Natural killer cell treated with Interleukin-12 subunit alpha and Interleukin-12 subunit beta and Interleukin-15 and Interleukin-18, amount 100 ng/mL, for 72 hours (primary cell): ENCODE measurements at regions not wholly inside any gene's neighbourhood (a gene's known extent, or its start where the extent isn't known, plus 50 kb on each side); places are given as distances from the start of the nearest gene placed in this dataset.
"Not testable (repeated sequence)": the region's sequence is repeated elsewhere in the genome, so short reads cannot be mapped to it uniquely, and the experiment has no call there.

Experiments
- ATAC-seq, 2 donors: fragments of 150-1000 bp; cut with Tn5 transposase in 1 of 2; sonication (Bioruptor Pico), chemical (Tn5 transposase) in 1 of 2; 2 replicates each; pipeline ENCODE4 v1.10.0; 2021
- DNase-seq: peaks from one replicate; pipeline ENCODE4 v3.0.0; 2022; ENCODE audit warnings: low spot score
- H3K27ac Mint-ChIP-seq, 2 donors: 1 replicate in 1 of 2; 2 replicates in 1 of 2; pipeline ENCODE4 v1.8.0; 2022; ENCODE audit warnings: mixed read lengths in 2 of 2, mild to moderate bottlenecking in 1 of 2, moderate library complexity in 1 of 2
- H3K27me3 Mint-ChIP-seq, 2 donors: 1 replicate in 1 of 2; 2 replicates in 1 of 2; pipeline ENCODE4 v1.8.0; 2022; ENCODE audit warnings: mixed read lengths in 2 of 2
- H3K36me3 Mint-ChIP-seq: one replicate; pipeline ENCODE4 v1.8.0; 2022; ENCODE audit warnings: mixed read lengths
- H3K4me1 Mint-ChIP-seq, 2 donors: 1 replicate in 1 of 2; 2 replicates in 1 of 2; pipeline ENCODE4 v1.8.0; 2022; ENCODE audit warnings: low read depth in 2 of 2, mixed read lengths in 2 of 2, mild to moderate bottlenecking in 1 of 2
- H3K4me3 Mint-ChIP-seq: one replicate; pipeline ENCODE4 v1.8.0; 2022; ENCODE audit warnings: mixed read lengths
- H3K9me3 Mint-ChIP-seq: 2 replicates; pipeline ENCODE4 v1.8.0; 2022; ENCODE audit warnings: mixed read lengths

DNA sequence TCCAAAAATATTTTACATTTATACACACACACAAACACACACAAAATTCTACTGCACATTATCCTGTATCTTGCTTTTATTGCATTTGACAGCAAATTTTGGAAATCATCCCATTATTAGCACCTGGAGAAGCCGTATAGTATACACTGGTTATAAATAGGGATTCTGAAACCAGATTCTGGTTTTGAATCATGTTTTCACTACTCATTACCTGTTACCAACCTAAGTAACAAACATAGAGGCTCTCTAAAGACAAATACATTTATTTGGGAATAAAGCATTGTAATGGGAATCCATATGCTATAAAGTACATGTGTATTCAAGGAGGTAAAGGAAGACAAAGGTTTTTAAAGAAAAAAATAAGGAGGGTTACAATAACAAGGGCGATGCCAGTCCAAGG, 106.8 kb downstream of the OR2B2 start:
- no peak for DNase-seq
- Mint-ChIP-seq H3K36me3 (no peaks in the 10 kb centered on the region), H3K27me3 (peaks cover 0 to 3% of the 10 kb centered on the region in 2 donors), H3K27ac (no peak overlapping the region), H3K4me3 (peak overlapping the region; percentile 19), H3K4me1 (peaks cover 23 to 42% of the 10 kb centered on the region in 2 donors), H3K9me3 (no peaks in the 10 kb centered on the region)
- ATAC-seq, result no peak

DNA sequence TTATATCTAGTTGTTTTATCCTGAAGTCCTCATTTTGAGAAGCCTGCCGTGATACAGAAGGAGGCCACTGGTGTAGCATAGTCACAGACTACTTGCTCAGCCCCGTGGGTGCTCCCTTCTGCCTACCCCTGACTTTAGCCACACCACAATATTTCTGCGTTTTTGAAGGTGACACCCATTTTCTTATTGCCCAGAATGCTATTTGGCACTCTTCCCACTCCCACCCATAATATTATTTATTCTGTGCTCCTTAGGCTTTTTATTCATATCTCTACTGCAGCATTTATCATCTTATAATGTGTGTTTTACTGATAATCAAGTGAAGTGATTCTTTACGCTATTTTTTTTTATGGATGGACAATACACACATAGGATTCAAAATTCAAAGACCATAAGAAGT, 107.3 kb downstream of the OR2B2 start:
- ATAC-seq, result no peak
- Mint-ChIP-seq H3K27me3 (peaks cover 0 to 3% of the 10 kb centered on the region in 2 donors), H3K9me3 (no peaks in the 10 kb centered on the region), H3K27ac (no peak overlapping the region), H3K36me3 (no peaks in the 10 kb centered on the region), H3K4me1 (peaks cover 19 to 37% of the 10 kb centered on the region in 2 donors), H3K4me3 (no peak overlapping the region)
- DNase-seq, result no peak

DNA sequence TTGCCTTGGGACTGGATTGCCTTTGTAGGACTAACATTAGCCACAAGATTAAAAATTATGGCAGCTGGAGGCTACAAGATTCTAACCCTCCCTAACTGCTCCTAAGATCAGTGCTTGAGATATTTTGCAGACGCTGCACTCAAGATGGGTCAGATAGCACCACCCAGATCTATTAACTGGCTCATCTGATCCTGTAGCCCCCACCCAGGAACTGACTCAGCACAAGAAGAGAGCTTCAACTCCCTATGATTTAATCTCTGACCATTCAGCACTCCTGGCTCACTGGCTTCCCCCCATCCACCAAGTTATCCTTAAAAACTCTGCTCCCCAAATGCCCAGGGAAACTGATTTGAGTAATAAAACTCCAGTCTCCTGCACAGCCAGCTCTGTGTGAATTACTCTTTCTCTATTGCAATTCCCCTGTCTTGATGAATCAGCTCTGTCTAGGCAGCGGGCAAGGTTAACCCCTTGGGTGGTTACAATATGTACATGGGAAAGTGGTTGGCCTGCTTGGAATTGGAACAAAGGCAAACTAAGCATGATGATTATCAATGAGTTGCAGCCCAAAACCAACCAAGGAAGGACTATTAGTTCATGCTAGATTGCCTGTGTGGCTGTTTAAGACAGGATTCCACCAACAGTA, 111.3 kb downstream of the OR2B2 start:
- Mint-ChIP-seq H3K9me3 (no peaks in the 10 kb centered on the region), H3K4me3 (no peak overlapping the region), H3K27ac (no peak overlapping the region), H3K27me3 (peaks cover 0 to 4% of the 10 kb centered on the region in 2 donors), H3K36me3 (no peaks in the 10 kb centered on the region), H3K4me1 (peaks cover 2 to 7% of the 10 kb centered on the region in 2 donors)
- DNase-seq (no peak), ATAC-seq (no peak)

DNA sequence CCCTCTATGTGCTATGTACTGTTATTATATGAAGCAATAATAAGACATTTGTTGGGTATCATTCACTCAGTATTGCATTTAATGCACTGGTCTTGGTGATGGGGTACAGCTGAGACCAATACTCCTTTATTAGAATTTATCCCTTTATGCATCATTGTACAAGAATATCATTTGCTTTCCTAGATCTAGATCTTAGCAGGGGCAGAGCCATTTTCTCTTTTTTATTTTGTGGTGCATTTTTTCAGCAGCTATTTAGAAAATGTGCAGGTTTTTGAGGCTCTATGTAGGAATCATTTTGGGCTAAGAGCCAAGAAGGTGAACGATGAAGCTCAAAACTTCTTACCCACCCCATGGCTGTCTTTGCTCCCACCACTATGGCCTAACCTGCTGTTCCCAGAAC, 114.2 kb downstream of the OR2B2 start:
- Mint-ChIP-seq H3K36me3 (no peaks in the 10 kb centered on the region), H3K4me1 (peaks cover 13 to 15% of the 10 kb centered on the region in 2 donors), H3K27me3 (peaks cover 0 to 5% of the 10 kb centered on the region in 2 donors), H3K27ac (no peak overlapping the region), H3K9me3 (no peaks in the 10 kb centered on the region), H3K4me3 (no peak overlapping the region)
- ATAC-seq, result no peak
- no peak for DNase-seq

DNA sequence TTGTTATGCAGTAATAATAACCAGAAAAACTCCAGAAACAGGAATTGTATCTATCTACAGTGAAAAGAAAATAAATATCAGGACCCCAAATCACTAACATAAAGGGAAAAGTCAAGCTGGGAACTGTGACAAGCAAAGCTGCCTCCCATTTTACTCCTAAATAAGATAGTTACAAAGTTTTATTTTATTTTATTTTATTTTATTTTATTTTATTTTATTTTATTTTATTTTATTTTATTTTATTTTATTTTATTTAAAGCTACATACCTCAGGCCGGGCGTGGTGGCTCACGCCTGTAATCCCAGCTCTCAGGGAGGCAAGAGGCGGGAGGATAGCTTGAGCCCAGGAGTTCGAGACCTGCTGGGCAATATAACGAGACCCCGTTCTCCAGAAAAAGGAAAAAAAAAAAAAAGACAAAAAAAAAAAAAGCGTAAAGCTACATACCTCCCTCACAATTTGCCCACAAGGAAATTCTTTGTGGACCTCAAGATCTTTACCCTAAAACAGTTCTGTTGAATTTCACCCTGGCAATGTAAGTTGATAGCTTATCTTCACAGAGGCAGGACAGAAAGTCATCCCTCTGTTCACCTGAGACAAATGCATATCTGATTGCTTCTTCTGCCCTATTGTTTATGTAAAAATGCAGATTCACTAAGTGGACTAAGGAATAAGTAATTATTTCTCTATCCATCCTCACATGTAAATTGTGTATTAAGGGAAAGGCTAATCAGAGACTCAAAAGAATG, 115.3 kb downstream of the OR2B2 start:
- not testable (repeated sequence) for H3K9me3 Mint-ChIP-seq, H3K27ac Mint-ChIP-seq, ATAC-seq, H3K27me3 Mint-ChIP-seq, H3K36me3 Mint-ChIP-seq, DNase-seq, H3K4me3 Mint-ChIP-seq
- peaks cover 22 to 25% of the 10 kb centered on the region in 2 donors for H3K4me1 Mint-ChIP-seq

DNA sequence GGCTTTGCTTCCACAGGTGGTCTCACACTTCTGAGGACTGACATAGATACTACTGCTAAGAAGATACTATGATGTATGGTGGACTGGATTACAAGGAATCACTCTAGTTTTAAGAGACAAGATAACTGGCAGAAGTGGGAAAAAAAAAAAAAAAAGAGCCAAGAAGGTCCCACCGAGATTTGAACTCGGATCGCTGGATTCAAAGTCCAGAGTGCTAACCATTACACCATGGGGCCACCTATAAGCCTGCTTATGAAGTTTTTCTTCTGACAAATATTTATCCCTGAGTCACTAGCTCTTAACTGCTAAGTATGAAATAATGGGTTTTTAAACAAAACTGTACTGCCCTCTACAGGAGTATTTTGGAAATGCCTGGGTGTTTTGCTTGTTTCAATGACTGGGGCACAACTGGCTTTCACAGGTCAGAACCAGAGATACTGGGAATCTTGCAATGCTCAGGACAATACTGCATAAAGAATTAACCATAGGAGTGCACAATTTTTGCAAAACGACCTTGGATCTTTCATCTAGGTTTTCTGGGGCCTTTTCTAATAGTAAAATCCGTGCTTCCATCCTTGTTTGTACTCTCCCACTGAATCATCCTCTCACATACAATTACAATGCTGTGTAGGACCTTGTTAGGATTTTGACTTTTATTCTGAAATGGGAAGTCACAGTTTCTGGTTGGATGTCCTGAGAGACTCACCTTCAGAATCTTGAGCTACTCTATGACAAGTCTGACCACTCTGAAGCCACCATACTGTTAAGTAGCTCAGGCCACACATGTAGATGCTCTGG, 116.3 kb downstream of the OR2B2 start:
- Mint-ChIP-seq H3K27me3 (peaks cover 8 to 9% of the 10 kb centered on the region in 2 donors), H3K36me3 (no peaks in the 10 kb centered on the region), H3K27ac (peak overlapping the region; percentile 34 to 84), H3K4me1 (peaks cover 31 to 33% of the 10 kb centered on the region in 2 donors), H3K9me3 (no peaks in the 10 kb centered on the region), H3K4me3 (peak overlapping the region; percentile 32)
- ATAC-seq, result peak; percentile 78 to 86
- DNase-seq, result peak; percentile 69

DNA sequence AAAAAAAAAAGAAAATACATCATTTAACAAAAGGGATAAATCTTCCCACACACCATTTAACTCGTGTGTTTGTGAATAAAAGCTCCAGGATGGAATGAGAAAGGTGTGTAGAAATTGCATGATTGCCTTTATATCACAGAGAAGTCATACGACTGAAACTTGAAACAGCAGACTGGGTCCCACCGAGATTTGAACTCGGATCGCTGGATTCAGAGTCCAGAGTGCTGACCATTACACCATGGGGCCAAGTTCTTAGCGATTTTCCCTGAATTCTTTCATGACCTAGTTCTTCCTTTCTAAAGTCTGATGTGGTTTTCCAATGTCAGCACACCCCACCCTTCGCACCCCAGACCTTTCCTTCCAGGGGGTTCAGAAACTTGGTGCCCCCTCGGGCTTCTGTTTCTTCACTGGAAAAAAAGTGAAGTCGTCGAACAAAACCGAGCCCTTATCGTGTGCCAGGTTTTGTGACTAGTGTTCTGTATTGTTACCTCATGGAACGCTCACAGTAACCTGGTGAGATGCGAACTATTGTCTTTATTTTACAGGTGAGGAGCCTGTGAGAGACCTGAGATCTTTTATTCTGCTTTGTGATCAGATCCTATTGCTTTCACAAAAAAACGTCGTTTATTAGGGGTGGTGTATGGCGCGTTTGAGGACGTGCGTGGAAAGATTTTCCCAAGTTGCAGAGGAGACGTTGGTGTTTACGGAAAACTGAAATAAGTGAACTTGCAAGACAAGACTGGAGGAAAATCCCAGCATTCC, 120.8 kb downstream of the OR2B2 start:
- no peaks in the 10 kb centered on the region for H3K9me3 Mint-ChIP-seq
- peaks cover 10% of the 10 kb centered on the region in 2 donors for H3K27me3 Mint-ChIP-seq
- DNase-seq (no peak), ATAC-seq (peak; percentile 38 to 56)
- peaks cover 31 to 33% of the 10 kb centered on the region in 2 donors for H3K4me1 Mint-ChIP-seq
- no peaks in the 10 kb centered on the region for H3K36me3 Mint-ChIP-seq
- peak overlapping the region; percentile 74 to 83 for H3K27ac Mint-ChIP-seq
- peak overlapping the region; percentile 95 for H3K4me3 Mint-ChIP-seq

DNA sequence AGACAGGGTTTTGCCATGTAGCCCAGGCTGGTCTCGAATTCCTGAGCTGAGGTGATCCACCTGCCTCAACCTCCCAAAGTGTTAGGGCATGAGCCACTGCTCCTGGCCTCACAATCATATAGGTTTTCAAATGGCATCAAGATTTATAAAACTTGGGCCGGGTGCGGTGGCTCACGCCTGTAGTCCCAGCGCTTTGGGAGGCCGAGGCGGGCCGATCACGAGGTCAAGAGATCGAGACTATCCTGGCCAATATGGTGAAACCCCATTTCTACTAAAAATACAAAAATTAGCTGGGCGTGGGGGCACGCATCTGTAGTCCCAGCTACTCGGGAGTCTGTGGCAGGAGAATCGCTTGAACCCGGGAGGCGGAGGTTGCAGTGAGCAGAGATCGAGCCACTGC, 123.8 kb downstream of the OR2B2 start:
- not testable (repeated sequence) for DNase-seq

DNA sequence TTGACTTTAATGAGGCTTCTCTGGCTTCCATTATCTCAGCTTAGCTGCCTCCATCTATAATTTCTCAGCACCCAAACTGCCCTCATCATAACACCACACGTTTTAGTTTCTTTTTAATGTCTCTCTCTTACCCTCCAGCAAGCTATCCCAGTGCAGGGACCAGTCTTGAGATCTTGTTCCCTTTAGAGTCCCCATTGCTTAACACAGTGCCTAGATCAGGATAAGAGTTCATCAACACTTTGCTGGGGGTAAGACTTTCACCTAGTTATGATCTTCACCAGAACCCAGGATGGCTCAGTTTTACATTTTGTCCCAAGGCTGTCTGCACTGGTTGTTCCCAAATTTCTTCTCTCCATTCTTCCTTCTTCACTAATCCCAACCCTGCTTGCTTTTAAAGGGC, 126.1 kb downstream of the OR2B2 start:
- Mint-ChIP-seq H3K27ac (no peak overlapping the region), H3K9me3 (no peaks in the 10 kb centered on the region), H3K4me1 (peaks cover 0 to under 1% of the 10 kb centered on the region in 2 donors), H3K4me3 (no peak overlapping the region), H3K36me3 (no peaks in the 10 kb centered on the region), H3K27me3 (peaks cover 19 to 27% of the 10 kb centered on the region in 2 donors)
- DNase-seq, result no peak
- no peak for ATAC-seq

More for the DNA sequence above, 123.8 kb downstream of the OR2B2 start:
- H3K36me3 Mint-ChIP-seq, H3K27ac Mint-ChIP-seq, ATAC-seq, H3K9me3 Mint-ChIP-seq, H3K4me3 Mint-ChIP-seq: not testable (repeated sequence)
- H3K4me1 Mint-ChIP-seq, result peaks cover 19 to 20% of the 10 kb centered on the region in 2 donors
- peaks cover 25 to 34% of the 10 kb centered on the region in 2 donors for H3K27me3 Mint-ChIP-seq

DNA sequence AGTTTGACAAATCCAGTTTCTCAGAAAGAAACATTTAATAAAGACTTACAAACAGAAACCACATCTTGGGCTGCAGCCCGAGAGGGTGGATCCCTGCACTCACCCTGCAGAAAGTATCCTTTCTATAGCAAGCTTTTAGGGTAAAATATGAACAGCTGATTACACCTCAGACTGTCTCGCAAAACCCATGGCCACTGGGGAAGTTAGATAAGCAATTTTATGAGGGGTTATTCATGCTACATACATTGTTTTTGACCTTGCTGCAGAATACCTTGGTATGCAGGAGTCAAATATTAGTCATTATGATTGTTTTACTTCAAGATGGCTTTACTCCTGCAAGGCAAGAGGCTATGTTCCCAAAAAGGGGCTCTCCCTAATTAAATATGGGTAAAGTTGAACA, 126.9 kb downstream of the OR2B2 start:
- Mint-ChIP-seq H3K27ac (no peak overlapping the region), H3K9me3 (no peaks in the 10 kb centered on the region), H3K27me3 (peaks cover 19 to 27% of the 10 kb centered on the region in 2 donors), H3K4me1 (no peaks in the 10 kb centered on the region), H3K4me3 (no peak overlapping the region), H3K36me3 (no peaks in the 10 kb centered on the region)
- DNase-seq (no peak), ATAC-seq (no peak)

DNA sequence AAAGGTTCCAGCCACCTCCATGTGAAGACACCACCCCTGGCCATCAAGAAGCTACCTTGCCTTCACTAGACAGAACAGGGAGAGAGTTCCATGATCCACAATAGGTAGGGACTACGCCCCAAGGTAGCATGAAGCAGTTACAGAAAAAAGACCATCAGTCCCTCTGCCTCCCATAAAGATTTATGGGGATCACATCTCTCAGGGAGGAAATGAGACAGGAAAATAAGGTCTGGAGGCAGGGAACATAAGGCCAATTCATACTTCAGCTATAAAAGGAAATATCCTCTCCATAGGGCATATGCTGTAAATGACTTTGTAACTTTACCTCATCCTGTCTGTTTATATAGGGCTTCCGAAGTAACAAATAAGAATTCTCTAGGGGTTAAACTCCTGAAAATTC, 129.4 kb downstream of the OR2B2 start:
- Mint-ChIP-seq H3K36me3 (no peaks in the 10 kb centered on the region), H3K4me3 (no peak overlapping the region), H3K4me1 (no peaks in the 10 kb centered on the region), H3K27me3 (peaks cover 24 to 40% of the 10 kb centered on the region in 2 donors), H3K27ac (no peak overlapping the region), H3K9me3 (no peaks in the 10 kb centered on the region)
- ATAC-seq, result no peak
- no peak for DNase-seq

DNA sequence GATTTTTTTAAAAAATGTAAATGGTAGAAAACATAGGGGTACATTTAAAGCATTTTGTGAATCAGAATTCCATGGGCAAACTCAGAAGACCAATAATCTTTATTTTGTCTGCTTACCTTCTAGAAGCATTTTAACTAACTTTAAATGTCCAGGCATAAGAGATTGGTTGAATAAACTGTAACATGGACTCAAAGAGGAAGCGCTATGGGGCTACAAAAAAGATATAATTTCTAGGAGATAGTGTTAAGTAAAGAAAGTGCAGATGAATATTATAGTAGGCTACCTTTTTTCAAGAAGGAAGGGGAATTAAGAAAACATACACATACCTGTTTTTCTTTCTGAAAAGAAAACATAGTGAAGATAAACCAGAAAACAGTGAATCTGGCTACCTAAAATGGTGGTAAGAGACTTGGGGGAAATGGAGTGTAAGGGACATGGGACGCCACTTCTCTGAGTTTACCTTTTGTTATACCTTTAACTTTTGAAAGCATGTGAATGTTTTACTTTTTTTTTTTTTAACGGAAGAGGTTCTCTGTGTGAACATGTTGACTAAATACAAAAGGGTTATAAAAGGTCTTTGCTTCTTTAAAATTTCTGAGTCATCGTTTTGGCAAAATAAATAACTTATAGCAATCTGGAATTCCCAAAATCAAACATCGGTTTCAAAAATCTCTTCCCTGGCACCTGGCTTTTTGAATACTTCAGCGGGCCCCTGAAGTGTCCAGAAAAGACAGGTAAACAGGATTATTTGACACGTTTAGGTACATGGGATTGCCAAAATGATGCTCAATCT, 133.4 kb downstream of the OR2B2 start:
- Mint-ChIP-seq H3K9me3 (no peaks in the 10 kb centered on the region), H3K36me3 (no peaks in the 10 kb centered on the region), H3K4me1 (no peaks in the 10 kb centered on the region), H3K27ac (no peak overlapping the region), H3K27me3 (peaks cover 21 to 29% of the 10 kb centered on the region in 2 donors), H3K4me3 (no peak overlapping the region)
- no peak for DNase-seq
- ATAC-seq, result no peak
